ENCODE measurements at regions not wholly inside any gene's neighbourhood (a gene's known extent, or its start where the extent isn't known, plus 50 kb on each side); places are given as distances from the start of the nearest gene placed in this dataset.

DNA sequence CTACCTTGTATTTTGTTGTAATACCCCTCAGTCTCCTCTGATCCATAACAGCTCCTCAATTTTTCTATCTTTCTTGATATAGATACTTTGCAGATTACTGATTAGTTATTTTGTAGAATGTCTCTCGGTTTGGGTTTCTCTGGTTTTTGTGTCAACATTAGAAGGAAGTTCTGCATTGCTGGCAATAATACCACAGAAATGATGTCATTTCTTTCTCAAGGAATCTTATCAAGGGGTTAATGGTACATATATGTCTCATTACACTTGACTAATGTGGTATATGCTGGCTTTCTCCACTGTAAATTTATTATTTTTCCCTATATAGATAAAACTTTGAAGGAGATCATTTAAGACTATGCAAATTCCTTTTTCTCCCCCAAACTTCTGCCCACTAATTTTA is 183.6 kb upstream of the DKK2 start:
- TF ChIP-seq, protein P1, sequence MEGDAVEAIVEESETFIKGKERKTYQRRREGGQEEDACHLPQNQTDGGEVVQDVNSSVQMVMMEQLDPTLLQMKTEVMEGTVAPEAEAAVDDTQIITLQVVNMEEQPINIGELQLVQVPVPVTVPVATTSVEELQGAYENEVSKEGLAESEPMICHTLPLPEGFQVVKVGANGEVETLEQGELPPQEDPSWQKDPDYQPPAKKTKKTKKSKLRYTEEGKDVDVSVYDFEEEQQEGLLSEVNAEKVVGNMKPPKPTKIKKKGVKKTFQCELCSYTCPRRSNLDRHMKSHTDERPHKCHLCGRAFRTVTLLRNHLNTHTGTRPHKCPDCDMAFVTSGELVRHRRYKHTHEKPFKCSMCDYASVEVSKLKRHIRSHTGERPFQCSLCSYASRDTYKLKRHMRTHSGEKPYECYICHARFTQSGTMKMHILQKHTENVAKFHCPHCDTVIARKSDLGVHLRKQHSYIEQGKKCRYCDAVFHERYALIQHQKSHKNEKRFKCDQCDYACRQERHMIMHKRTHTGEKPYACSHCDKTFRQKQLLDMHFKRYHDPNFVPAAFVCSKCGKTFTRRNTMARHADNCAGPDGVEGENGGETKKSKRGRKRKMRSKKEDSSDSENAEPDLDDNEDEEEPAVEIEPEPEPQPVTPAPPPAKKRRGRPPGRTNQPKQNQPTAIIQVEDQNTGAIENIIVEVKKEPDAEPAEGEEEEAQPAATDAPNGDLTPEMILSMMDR (IDR thresholded peaks at IDR 0.05 in 4 of 5, conservative IDR thresholded peaks at IDR 0.05 in 1 of 5): no peak
- TF ChIP-seq POLR2A (IDR thresholded peaks at IDR 0.05): no peak

Measured in gastrocnemius medialis (tissue), 4 donors.